Smooth muscle cell (in vitro differentiated cells): ENCODE measurements at regions not wholly inside any gene's neighbourhood (a gene's known extent, or its start where the extent isn't known, plus 50 kb on each side); places are given as distances from the start of the nearest gene placed in this dataset.
A peak's percentile ranks its signal among the peaks of the same experiment; 100 is the strongest.
"Not testable (repeated sequence)": the region's sequence is repeated elsewhere in the genome, so short reads cannot be mapped to it uniquely, and the experiment has no call there.

ENCODE experiments used
- DNase-seq: peaks from one replicate; lab custom pipeline; 2025; ENCODE audit not compliant: unreplicated experiment; lab: John Stamatoyannopoulos, UW
- H2AFZ ChIP-seq: fragments of 200-600 bp; sonication (generic); 2 replicates; pipeline ENCODE4 v1.6.0; 2016; ENCODE audit warnings: antibody characterized with exemption, low read depth, mild to moderate bottlenecking
- H3F3A ChIP-seq: fragments of 200-600 bp; sonication (generic); 2 replicates; pipeline ENCODE4 v1.6.0; 2017; ENCODE audit warnings: antibody characterized with exemption, low read depth
- H3K27ac ChIP-seq: fragments of 200-600 bp; sonication (generic); 2 replicates; pipeline ENCODE4 v1.5.1; 2016; ENCODE audit warnings: low read depth, mild to moderate bottlenecking
- H3K27me3 ChIP-seq: fragments of 200-600 bp; sonication (generic); 2 replicates; pipeline ENCODE4 v1.6.1; 2016; ENCODE audit warnings: low read depth, mild to moderate bottlenecking
- H3K36me3 ChIP-seq: fragments of 200-600 bp; sonication (generic); 2 replicates; pipeline ENCODE4 v1.5.1; 2016; ENCODE audit warnings: low read depth
- H3K4me1 ChIP-seq: fragments of 200-600 bp; sonication (generic); 2 replicates; pipeline ENCODE4 v1.5.1; 2016; ENCODE audit warnings: low read depth
- H3K4me2 ChIP-seq: fragments of 200-600 bp; sonication (generic); 2 replicates; pipeline ENCODE4 v1.6.0; 2016; ENCODE audit warnings: mild to moderate bottlenecking
- H3K4me3 ChIP-seq: fragments of 200-600 bp; sonication (generic); 2 replicates; pipeline ENCODE4 v1.5.1; 2016; ENCODE audit warnings: mild to moderate bottlenecking
- H3K79me2 ChIP-seq: fragments of 200-600 bp; sonication (generic); 2 replicates; pipeline ENCODE4 v1.6.0; 2016; ENCODE audit warnings: low read depth, mild to moderate bottlenecking
- H3K9ac ChIP-seq: fragments of 200-600 bp; sonication (generic); 2 replicates; pipeline ENCODE4 v1.6.0; 2016; ENCODE audit warnings: low read depth
- H3K9me3 ChIP-seq: fragments of 200-600 bp; sonication (generic); replicated peaks from 2 replicates; pipeline ENCODE4 v1.5.1; 2016; ENCODE audit warnings: low read depth
- H4K20me1 ChIP-seq: fragments of 200-600 bp; sonication (generic); 2 replicates; pipeline ENCODE4 v1.6.0; 2016; ENCODE audit warnings: low read depth
- CTCF ChIP-seq: fragments of 200-600 bp; sonication (generic); IDR thresholded peaks from 2 replicates; pipeline ENCODE4 v1.5.1; 2017; ENCODE audit warnings: borderline replicate concordance, mild to moderate bottlenecking, antibody characterized with exemption; ENCODE audit not compliant: insufficient read depth, poor library complexity, severe bottlenecking
- WGBS: methylation state at CpG from one replicate; pipeline ENCODE4 v1.1.7; 2016; ENCODE audit warnings: low lambda C conversion rate; 5-methylcytosine and 5-hydroxymethylcytosine counted together

GRCh38 chr13:107799001-107799400 lies 416.3 kb downstream of the LIG4 start:
- H3F3A ChIP-seq, result no peaks in the 10 kb centered on the region
- H3K27me3 ChIP-seq, result no peaks in the 10 kb centered on the region
- WGBS, result 43% methylated on average over 5 of the region's 5 CpGs
- H3K9ac ChIP-seq, result no peak overlapping the region
- peak overlapping the region; percentile 1 for H2AFZ ChIP-seq
- TF ChIP-seq CTCF, result no peak
- H3K79me2 ChIP-seq, result no peaks in the 10 kb centered on the region
- H3K4me3 ChIP-seq, result no peak overlapping the region
- no peaks in the 10 kb centered on the region for H4K20me1 ChIP-seq
- H3K27ac ChIP-seq, result peak overlapping the region; percentile 44
- peaks cover 3% of the 10 kb centered on the region for H3K4me1 ChIP-seq
- peak overlapping the region; percentile 45 for H3K4me2 ChIP-seq
- no peaks in the 10 kb centered on the region for H3K36me3 ChIP-seq
- no peak for DNase-seq
- H3K9me3 ChIP-seq, result no peaks in the 10 kb centered on the region

GRCh38 chr13:107790397-107790796 lies 424.9 kb downstream of the LIG4 start:
- no peaks in the 10 kb centered on the region for H3F3A ChIP-seq
- no peak overlapping the region for H3K27ac ChIP-seq
- H3K36me3 ChIP-seq, result no peaks in the 10 kb centered on the region
- no peaks in the 10 kb centered on the region for H3K79me2 ChIP-seq
- H3K9ac ChIP-seq, result no peak overlapping the region
- 83% methylated on average over 1 of the region's 1 CpG for WGBS
- no peak for TF ChIP-seq CTCF
- H3K4me1 ChIP-seq, result no peaks in the 10 kb centered on the region
- H3K4me2 ChIP-seq, result no peak overlapping the region
- no peaks in the 10 kb centered on the region for H4K20me1 ChIP-seq
- no peaks in the 10 kb centered on the region for H3K27me3 ChIP-seq
- H3K4me3 ChIP-seq, result no peak overlapping the region
- no peaks in the 10 kb centered on the region for H3K9me3 ChIP-seq
- DNase-seq, result no peak
- H2AFZ ChIP-seq, result no peak overlapping the region

GRCh38 chr13:107788464-107789165 lies 426.7 kb downstream of the LIG4 start:
- no peaks in the 10 kb centered on the region for H3F3A ChIP-seq
- H3K4me2 ChIP-seq, result no peak overlapping the region
- no peaks in the 10 kb centered on the region for H4K20me1 ChIP-seq
- no peak overlapping the region for H3K4me3 ChIP-seq
- H2AFZ ChIP-seq, result no peak overlapping the region
- H3K9me3 ChIP-seq, result no peaks in the 10 kb centered on the region
- H3K27me3 ChIP-seq, result no peaks in the 10 kb centered on the region
- no peak for DNase-seq
- no peaks in the 10 kb centered on the region for H3K79me2 ChIP-seq
- TF ChIP-seq CTCF, result no peak
- H3K27ac ChIP-seq, result no peak overlapping the region
- H3K4me1 ChIP-seq, result no peaks in the 10 kb centered on the region
- 93% methylated on average over 8 of the region's 8 CpGs for WGBS
- no peak overlapping the region for H3K9ac ChIP-seq
- no peaks in the 10 kb centered on the region for H3K36me3 ChIP-seq

GRCh38 chr13:107782646-107783045 lies 432.7 kb downstream of the LIG4 start:
- not testable (repeated sequence) for H3K4me3 ChIP-seq, H3K9me3 ChIP-seq, H3K27me3 ChIP-seq, H4K20me1 ChIP-seq, H3K4me1 ChIP-seq, H2AFZ ChIP-seq, DNase-seq, H3K36me3 ChIP-seq, H3K27ac ChIP-seq, H3K79me2 ChIP-seq, H3F3A ChIP-seq, H3K9ac ChIP-seq, H3K4me2 ChIP-seq
- WGBS, result 100% methylated on average over 7 of the region's 39 CpGs
